H1 (cell line): ENCODE measurements at regions not wholly inside any gene's neighbourhood (a gene's known extent, or its start where the extent isn't known, plus 50 kb on each side); places are given as distances from the start of the nearest gene placed in this dataset.
A peak's percentile ranks its signal among the peaks of the same experiment; 100 is the strongest.

Source experiments
- CTCF ChIA-PET: fragments of 300-600 bp; sonication (Branson Sonifier 250); formaldehyde crosslinking; loops from one replicate; lab custom pipeline; 2021; ENCODE audit not compliant: partially characterized antibody; lab: Charles Lee
- POLR2A ChIA-PET: fragments of 300-600 bp; sonication (Branson Sonifier 250); formaldehyde crosslinking; loops from one replicate; lab custom pipeline; 2021; ENCODE audit warnings: inconsistent platforms; ENCODE audit not compliant: partially characterized antibody; lab: Charles Lee
- DNase-seq, 2 experiments: peaks; one replicate each; pipeline versions ENCODE4 v3.0.0 to v3.0.0-alpha.2; 2010 to 2022; ENCODE audit warnings: low spot score in 2 of 2, low read depth in 1 of 2, mixed read lengths in 1 of 2
- FAIRE-seq: peaks from 2 replicates; lab custom pipeline; 2011; peaks lifted over from hg19 to GRCh38; lab: Jason Lieb, UNC
- H2AFZ ChIP-seq: 2 replicates; pipeline ENCODE4 v1.8.1; 2012; ENCODE audit warnings: low read length, inconsistent platforms
- H2AK5ac ChIP-seq: 2 replicates; pipeline ENCODE4 v1.6.1; 2013; ENCODE audit warnings: low read depth, low read length
- H2BK120ac ChIP-seq: replicated peaks from 2 replicates; pipeline ENCODE3; 2013; ENCODE audit warnings: low read depth, low read length, inconsistent platforms
- H2BK12ac ChIP-seq: 2 replicates; pipeline ENCODE4 v1.6.1; 2013; ENCODE audit warnings: low read depth, low read length
- H2BK15ac ChIP-seq: 2 replicates; pipeline ENCODE4 v1.6.1; 2013; ENCODE audit warnings: low read length
- H2BK20ac ChIP-seq: 2 replicates; pipeline ENCODE4 v1.6.1; 2013; ENCODE audit warnings: low read length
- H2BK5ac ChIP-seq: 2 replicates; pipeline ENCODE4 v1.6.1; 2013; ENCODE audit warnings: low read depth, low read length
- H3K14ac ChIP-seq: 2 replicates; pipeline ENCODE4 v1.6.1; 2013; ENCODE audit warnings: inconsistent platforms; ENCODE audit not compliant: insufficient read length
- H3K18ac ChIP-seq: 2 replicates; pipeline ENCODE4 v1.6.1; 2013; ENCODE audit warnings: low read length; ENCODE audit errors: extremely low read depth
- H3K23ac ChIP-seq: 2 replicates; pipeline ENCODE4 v1.6.1; 2013; ENCODE audit warnings: inconsistent platforms; ENCODE audit not compliant: insufficient read length
- H3K23me2 ChIP-seq: 2 replicates; pipeline ENCODE4 v1.6.1; 2013; ENCODE audit warnings: low read depth, low read length
- H3K27ac ChIP-seq: 2 replicates; pipeline ENCODE4 v1.6.1; 2011; ENCODE audit warnings: low read depth, low read length, inconsistent platforms
- H3K27me3 ChIP-seq, 4 experiments: replicated peaks in 1 of 4; 1 replicate in 1 of 4; 2 replicates in 3 of 4; pipeline versions ENCODE4 v1.6.1 to v1.8.1; 2011 to 2013; ENCODE audit warnings: low read length in 3 of 4, mild to moderate bottlenecking in 3 of 4, inconsistent platforms in 2 of 4, mixed read lengths in 2 of 4, moderate library complexity in 1 of 4; ENCODE audit not compliant: control insufficient read depth in 3 of 4, insufficient read depth in 3 of 4; ENCODE audit errors: extremely low read depth in 1 of 4
- H3K36me3 ChIP-seq, 4 experiments: 2 replicates each; pipeline versions ENCODE4 v1.6.1 to v1.8.1; 2011 to 2013; ENCODE audit warnings: mild to moderate bottlenecking in 4 of 4, low read length in 3 of 4, moderate library complexity in 2 of 4, control low read depth in 1 of 4, inconsistent platforms in 1 of 4; ENCODE audit not compliant: insufficient read depth in 4 of 4, control insufficient read depth in 2 of 4
- H3K4ac ChIP-seq: replicated peaks from 2 replicates; pipeline ENCODE3; 2013; ENCODE audit warnings: low read length, low read depth, mixed read lengths, inconsistent platforms; ENCODE audit not compliant: insufficient read length
- H3K4me1 ChIP-seq, 4 experiments: replicated peaks in 1 of 4; 1 replicate in 1 of 4; 2 replicates in 3 of 4; pipeline versions ENCODE4 v1.6.1 to v1.8.1; 2011 to 2013; ENCODE audit warnings: low read length in 3 of 4, inconsistent platforms in 2 of 4, mixed read lengths in 1 of 4; ENCODE audit not compliant: insufficient read depth in 4 of 4, control insufficient read depth in 3 of 4
- H3K4me2 ChIP-seq, 2 experiments: 2 replicates each; pipeline versions ENCODE4 v1.6.1 to v1.8.1; 2011 to 2013; ENCODE audit warnings: low read depth in 2 of 2, low read length in 2 of 2, control low read depth in 1 of 2, inconsistent platforms in 1 of 2, mild to moderate bottlenecking in 1 of 2; ENCODE audit not compliant: insufficient read depth in 1 of 2
- H3K4me3 ChIP-seq, 4 experiments: fragments of 200-600, 300-600 bp in 1 of 4; sonication (generic), shearing (Covaris generic), sonication (Bioruptor Twin) in 1 of 4; 2 replicates each; pipeline versions ENCODE4 v1.5.1 to v1.8.1; 2011 to 2016; ENCODE audit warnings: low read length in 4 of 4, low read depth in 3 of 4, control low read depth in 2 of 4, inconsistent platforms in 2 of 4, mild to moderate bottlenecking in 2 of 4, mixed read lengths in 1 of 4, moderate library complexity in 1 of 4; ENCODE audit not compliant: insufficient read depth in 2 of 4; ENCODE audit errors: extremely low read depth in 1 of 4
- H3K56ac ChIP-seq: replicated peaks from 2 replicates; pipeline ENCODE3; 2013; ENCODE audit warnings: low read depth, mild to moderate bottlenecking, mixed read lengths, low read length, inconsistent platforms; ENCODE audit not compliant: insufficient read length
- H3K79me1 ChIP-seq: 2 replicates; pipeline ENCODE4 v1.6.1; 2013; ENCODE audit warnings: low read depth, low read length, control low read depth
- H3K79me2 ChIP-seq, 2 experiments: 2 replicates each; pipeline versions ENCODE4 v1.6.1 to v1.8.1; 2012 to 2013; ENCODE audit warnings: low read length in 2 of 2, mild to moderate bottlenecking in 2 of 2, inconsistent platforms in 1 of 2; ENCODE audit not compliant: insufficient read depth in 2 of 2, control insufficient read depth in 1 of 2
- H3K9ac ChIP-seq, 4 experiments: replicated peaks in 1 of 4; 1 replicate in 1 of 4; 2 replicates in 3 of 4; pipeline versions ENCODE4 v1.6.1 to v1.8.1; 2011 to 2013; ENCODE audit warnings: low read depth in 3 of 4, low read length in 3 of 4, control low read depth in 2 of 4, mild to moderate bottlenecking in 2 of 4, moderate library complexity in 2 of 4, inconsistent platforms in 1 of 4; ENCODE audit errors: extremely low read depth in 1 of 4
- H3K9me3 ChIP-seq, 2 experiments: 2 replicates each; pipeline versions ENCODE4 v1.6.1 to v1.8.1; 2012 to 2013; ENCODE audit warnings: mild to moderate bottlenecking in 2 of 2, moderate library complexity in 2 of 2, control low read depth in 1 of 2, inconsistent platforms in 1 of 2, low read depth in 1 of 2, low read length in 1 of 2, mixed read lengths in 1 of 2; ENCODE audit not compliant: insufficient read depth in 2 of 2
- H4K20me1 ChIP-seq, 2 experiments: replicated peaks in 1 of 2; 2 replicates each; pipeline versions ENCODE3 to v1.8.1; 2011 to 2013; ENCODE audit warnings: inconsistent platforms in 2 of 2, low read length in 2 of 2, mild to moderate bottlenecking in 1 of 2; ENCODE audit not compliant: insufficient read depth in 2 of 2, control insufficient read depth in 1 of 2
- H4K5ac ChIP-seq: 2 replicates; pipeline ENCODE4 v1.6.1; 2013; ENCODE audit warnings: low read length, low read depth, mixed read lengths, inconsistent platforms; ENCODE audit not compliant: insufficient read length
- H4K8ac ChIP-seq: 2 replicates; pipeline ENCODE4 v1.8.0; 2013; ENCODE audit warnings: mild to moderate bottlenecking, moderate library complexity, low read length, inconsistent platforms; ENCODE audit not compliant: insufficient read depth; ENCODE audit errors: extremely low read depth
- H4K91ac ChIP-seq: replicated peaks from 2 replicates; pipeline ENCODE3; 2013; ENCODE audit warnings: low read length, mixed read lengths, inconsistent platforms; ENCODE audit not compliant: insufficient read length
- BRCA1 ChIP-seq: IDR thresholded peaks from 2 replicates; pipeline ENCODE4 v1.6.1; 2012; ENCODE audit warnings: low read depth, low read length, improper control_type of control experiment
- CEBPB ChIP-seq: IDR thresholded peaks from 2 replicates; pipeline ENCODE4 v1.6.1; 2012; ENCODE audit warnings: low read depth, low read length
- CTBP2 ChIP-seq: IDR thresholded peaks from 2 replicates; pipeline ENCODE4 v1.7.0; 2011; ENCODE audit warnings: borderline replicate concordance, mild to moderate bottlenecking, moderate library complexity, mixed read lengths, low read length; ENCODE audit not compliant: insufficient read depth, insufficient read length
- E2F6 ChIP-seq: IDR thresholded peaks from 2 replicates; pipeline ENCODE4 v1.6.1; 2012; ENCODE audit warnings: inconsistent platforms
- EGR1 ChIP-seq: IDR thresholded peaks from 2 replicates; pipeline ENCODE4 v1.6.1; 2011; ENCODE audit warnings: low read depth, low read length, borderline replicate concordance
- FOSL1 ChIP-seq: IDR thresholded peaks from 2 replicates; pipeline ENCODE4 v1.6.1; 2011; ENCODE audit warnings: mild to moderate bottlenecking, low read depth, low read length, moderate library complexity; ENCODE audit not compliant: insufficient read depth
- KDM1A ChIP-seq: fragments of 200-600, 300-600 bp; sonication (generic); IDR thresholded peaks from 2 replicates; pipeline ENCODE4 v1.7.1; 2016; ENCODE audit warnings: mild to moderate bottlenecking, low read length, borderline replicate concordance
- KDM4A ChIP-seq: IDR thresholded peaks from one replicate; pipeline ENCODE4 v1.7.1; 2012; ENCODE audit warnings: low read depth, mild to moderate bottlenecking, moderate library complexity, low read length, inconsistent platforms; ENCODE audit not compliant: severe bottlenecking
- KDM5A ChIP-seq: fragments of 200-600 bp; IDR thresholded peaks from 2 replicates; pipeline ENCODE4 v1.7.1; 2012; ENCODE audit warnings: mild to moderate bottlenecking, low read length, inconsistent platforms, mixed read lengths
- RFX5 ChIP-seq: IDR thresholded peaks from 2 replicates; pipeline ENCODE4 v1.6.1; 2011; ENCODE audit warnings: low read depth, low read length, improper control_type of control experiment, borderline replicate concordance
- RXRA ChIP-seq: IDR thresholded peaks from 2 replicates; pipeline ENCODE4 v1.6.1; 2011; ENCODE audit warnings: low read depth, mild to moderate bottlenecking, low read length, moderate library complexity; ENCODE audit not compliant: insufficient read depth
- SIN3A ChIP-seq, 2 experiments: IDR thresholded peaks in 1 of 2; conservative IDR thresholded peaks in 1 of 2; 2 replicates each; pipeline ENCODE4 v1.6.1; 2011 to 2012; ENCODE audit warnings: low read length in 2 of 2, improper control_type of control experiment in 1 of 2, low read depth in 1 of 2, mild to moderate bottlenecking in 1 of 2
- SP2 ChIP-seq: IDR thresholded peaks from 2 replicates; pipeline ENCODE4 v1.6.1; 2012; ENCODE audit warnings: mild to moderate bottlenecking, low read length, inconsistent platforms
- TEAD4 ChIP-seq: IDR thresholded peaks from 2 replicates; pipeline ENCODE4 v1.6.1; 2012; ENCODE audit warnings: low read depth, low read length, inconsistent platforms, mixed read lengths
- WGBS, 2 experiments: shearing (Covaris generic) in 1 of 2; methylation state at CpG; one replicate each; pipeline versions ENCODE4 v1.1.6 to v1.1.7; 2013 to 2015; ENCODE audit warnings: low lambda C conversion rate in 2 of 2, mixed read lengths in 2 of 2, inconsistent platforms in 1 of 2, low coverage in 1 of 2, missing lambda C conversion rate in 1 of 2; ENCODE audit not compliant: insufficient replicate concordance in 2 of 2, insufficient coverage in 1 of 2, insufficient read length in 1 of 2; ENCODE audit errors: extremely low coverage in 1 of 2, missing lambda C conversion rate in 1 of 2; 5-methylcytosine and 5-hydroxymethylcytosine counted together

GRCh38 chr7:1360521-1360971 is 98.7 kb downstream of the MICALL2 start:
- no peak overlapping the region for H3K14ac ChIP-seq
- peak overlapping the region in 1 of 4 experiments; percentile 30; a peak in 1 of 7 replicates for H3K9ac ChIP-seq
- no peak overlapping the region for H2BK5ac ChIP-seq
- H3K56ac ChIP-seq: no peak overlapping the region
- no peak overlapping the region for H2BK120ac ChIP-seq
- no peak overlapping the region for H2AFZ ChIP-seq
- H3K23me2 ChIP-seq: no peaks in the 10 kb centered on the region
- no peak overlapping the region for H3K4ac ChIP-seq
- H3K27me3 ChIP-seq: no peaks in the 10 kb centered on the region; a peak in 1 of 7 replicates
- CTCF ChIA-PET: interaction anchor here (1.3 to 1.8 kb wide), 3 partner anchors 8 to 166 kb away, joined by 3 to 4 read pairs (median 4); no protein-coding TSS in a partner anchor
- no peak for FAIRE-seq
- POLR2A ChIA-PET: no interaction called here
- no peak for DNase-seq
- no peak overlapping the region for H3K4me2 ChIP-seq
- no peak overlapping the region for H3K23ac ChIP-seq
- no peak overlapping the region for H2BK12ac ChIP-seq
- H2BK20ac ChIP-seq: no peak overlapping the region
- no peak overlapping the region for H4K91ac ChIP-seq
- WGBS, 2 experiments: 87% methylated on average over 9 of the region's 12 CpGs; no CpG with 5 or more reads in 1 of the 2 experiments
- no peak overlapping the region for H3K27ac ChIP-seq
- no peak overlapping the region for H2BK15ac ChIP-seq
- H4K20me1 ChIP-seq: peaks cover 0 to 1% of the 10 kb centered on the region in 2 experiments
- H3K79me2 ChIP-seq: no peaks in the 10 kb centered on the region
- no peaks in the 10 kb centered on the region; a peak in 1 of 7 replicates for H3K4me1 ChIP-seq
- no peak overlapping the region for H2AK5ac ChIP-seq
- H4K5ac ChIP-seq: no peak overlapping the region
- no peaks in the 10 kb centered on the region for H3K79me1 ChIP-seq
- no peaks in the 10 kb centered on the region for H3K36me3 ChIP-seq
- H3K9me3 ChIP-seq: no peaks in the 10 kb centered on the region
- no peak overlapping the region for H3K18ac ChIP-seq
- H4K8ac ChIP-seq: peak overlapping the region; percentile 35; the same call in 1 of the 2 replicates
- no peak overlapping the region for H3K4me3 ChIP-seq
- TF ChIP-seq CEBPB (no peak), RXRA (no peak), E2F6 (no peak), KDM1A (no peak), KDM4A (no peak), SP2 (no peak), EGR1 (no peak), KDM5A (no peak), FOSL1 (no peak), CTBP2 (no peak), SIN3A (conservative IDR thresholded peaks at IDR 0.05 in 1 of 2, IDR thresholded peaks at IDR 0.05 in 1 of 2; ENCODE audit: low read depth in 1 of 2, low read length in 2 of 2) (no peak), TEAD4 (no peak), RFX5 (no peak), BRCA1 (no peak)
